GM19463 (cell line): ENCODE measurements at regions not wholly inside any gene's neighbourhood (a gene's known extent, or its start where the extent isn't known, plus 50 kb on each side); places are given as distances from the start of the nearest gene placed in this dataset.
"Not testable (repeated sequence)": the region's sequence is repeated elsewhere in the genome, so short reads cannot be mapped to it uniquely, and the experiment has no call there.

Experiments
- ATAC-seq: cut with Tn5 transposase; IDR thresholded peaks from one replicate; pipeline ENCODE4 v1.9.1; 2021; ENCODE audit warnings: mild to moderate bottlenecking, moderate library complexity; ENCODE audit not compliant: unreplicated experiment

DNA sequence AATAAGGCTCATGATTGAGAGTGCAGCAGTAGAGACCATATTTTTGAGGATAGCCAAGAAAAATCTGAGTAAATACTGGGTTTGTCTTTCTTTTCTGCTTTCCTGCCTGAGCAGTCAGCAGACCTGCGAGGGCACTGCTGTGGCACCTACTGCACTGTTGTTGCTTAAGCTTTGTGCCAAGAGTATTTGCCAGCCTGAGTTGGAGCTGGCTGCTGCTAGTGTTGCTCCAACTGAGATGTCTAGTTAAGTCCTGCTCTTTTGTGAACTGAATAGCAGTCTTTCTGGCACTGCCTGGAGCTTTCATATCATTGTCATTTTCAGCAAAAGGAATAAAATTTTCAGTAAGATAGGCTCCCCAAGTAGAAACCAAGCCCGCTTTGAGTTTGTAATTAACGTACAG lies 214.5 kb upstream of the P2RY1 start:
- ATAC-seq: no peak

DNA sequence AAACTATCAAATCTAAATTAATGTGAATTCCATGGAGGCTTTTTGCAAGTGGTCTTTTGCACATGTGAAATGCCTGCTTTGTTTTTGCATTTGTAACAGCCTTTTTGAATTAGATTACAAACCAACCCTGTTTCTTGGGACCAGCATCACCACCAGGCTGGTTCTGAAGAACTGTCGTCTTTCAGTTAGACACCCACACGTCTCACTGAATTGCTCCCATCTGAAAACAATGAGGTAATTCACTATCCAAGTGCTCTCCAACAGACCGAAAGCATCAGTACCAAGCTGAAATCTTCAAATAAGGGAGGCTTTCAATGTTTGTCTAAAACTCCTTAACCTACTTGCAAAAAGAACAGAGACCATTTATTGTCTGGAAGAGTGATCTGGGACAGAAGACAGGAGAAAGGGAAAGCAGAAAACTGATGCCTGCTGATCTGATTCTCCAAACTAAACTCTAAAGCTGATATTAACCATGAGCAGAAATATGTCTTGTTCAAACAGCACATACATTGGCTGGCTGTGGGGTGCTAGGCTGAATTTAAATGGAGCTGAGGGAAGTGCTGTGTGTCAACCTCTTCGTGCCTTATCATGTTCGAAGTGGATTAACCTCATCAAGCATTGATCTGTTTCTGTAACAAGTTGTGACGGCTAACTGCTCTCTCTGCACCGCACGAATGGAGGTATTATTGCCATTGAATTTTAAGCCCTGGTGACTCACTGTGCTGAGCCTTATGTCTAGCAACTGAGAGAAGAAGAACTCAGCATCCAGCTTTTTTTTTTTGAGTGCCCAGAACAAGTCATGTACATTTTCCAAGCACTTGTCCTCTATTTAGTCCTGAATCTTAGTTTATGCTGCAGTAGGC lies 213.7 kb upstream of the P2RY1 start:
- no peak for ATAC-seq

DNA sequence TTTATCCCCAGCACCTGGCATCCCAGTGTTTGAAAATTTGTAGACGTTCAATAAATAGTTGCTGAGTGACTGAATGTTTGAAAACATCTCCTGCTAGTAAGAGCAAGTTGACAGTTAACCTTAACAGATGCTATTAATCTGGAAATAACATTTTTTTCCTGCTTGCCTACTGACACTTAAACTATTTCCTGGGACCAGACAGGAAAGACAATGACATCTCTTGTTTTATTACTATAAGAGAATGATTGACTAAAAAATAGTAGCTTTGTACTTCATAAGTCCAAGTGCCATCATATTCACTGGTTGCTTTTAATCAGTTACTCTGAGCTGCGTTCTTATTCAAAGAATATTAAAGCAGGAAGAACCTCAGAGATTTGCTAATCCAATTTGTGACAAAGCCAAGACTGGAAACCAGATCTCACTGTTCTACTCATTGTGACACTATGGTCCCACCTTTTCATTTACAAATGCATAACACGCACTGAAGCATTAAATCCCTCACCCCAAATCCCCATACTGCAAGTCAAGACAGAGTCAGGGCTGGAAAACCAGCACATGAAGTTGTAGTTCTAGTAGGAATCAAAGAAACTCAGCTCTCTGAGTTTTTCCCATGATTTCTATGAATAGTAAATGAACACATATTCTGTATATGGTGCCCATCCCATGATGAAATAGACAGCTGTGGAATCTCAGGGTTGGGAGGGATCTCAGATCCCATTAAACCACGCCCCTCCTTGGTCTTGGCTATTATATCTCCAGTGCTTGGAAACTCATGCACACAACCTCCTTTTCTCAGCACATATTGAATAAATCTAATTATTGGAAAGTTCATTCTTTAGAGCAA lies 212.7 kb upstream of the P2RY1 start:
- ATAC-seq: no peak

DNA sequence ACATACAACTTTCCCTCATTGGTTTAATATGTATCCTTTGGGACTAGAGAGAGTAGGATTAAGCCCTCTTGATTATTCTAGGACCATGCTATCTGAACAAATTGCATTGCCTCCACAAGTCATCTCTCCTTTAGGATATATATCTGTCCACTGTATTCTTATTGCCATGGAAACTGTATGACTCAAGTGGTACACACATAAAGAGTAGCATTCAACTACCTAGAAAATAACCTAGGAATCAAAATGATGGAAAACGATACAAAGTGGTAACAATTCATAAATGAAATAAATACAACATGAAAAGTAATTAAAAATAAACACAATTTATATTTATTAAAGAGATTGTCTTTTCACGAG lies 212.1 kb upstream of the P2RY1 start:
- no peak for ATAC-seq

DNA sequence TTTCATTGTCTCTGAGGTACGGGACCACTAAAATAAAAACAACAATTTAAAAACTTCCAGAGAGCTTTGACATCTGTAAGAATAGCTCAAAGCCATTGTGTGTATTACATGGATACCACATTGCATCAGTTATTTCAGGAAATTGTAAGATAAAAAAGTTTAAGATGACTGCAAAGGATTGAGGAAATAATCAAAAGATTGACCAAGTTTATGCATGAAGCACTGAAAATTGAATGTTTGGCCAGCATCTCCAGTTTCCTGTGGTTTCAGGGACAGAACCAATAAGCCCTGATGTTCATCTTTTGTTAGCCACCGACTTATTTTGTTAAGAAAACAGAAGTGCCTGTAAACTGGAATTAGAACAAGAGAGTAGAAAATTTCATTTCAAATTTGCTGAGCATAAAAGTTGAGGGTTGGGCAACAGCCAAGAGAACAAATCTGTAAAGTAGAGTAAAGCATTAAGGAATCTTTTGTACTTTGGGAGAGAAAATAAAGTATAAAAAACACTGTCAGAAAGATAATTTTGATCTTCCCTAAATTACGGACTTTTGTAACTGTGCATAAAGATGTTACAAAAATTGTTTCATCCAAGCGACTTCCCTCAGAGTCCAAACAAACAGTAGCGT lies 211.5 kb upstream of the P2RY1 start:
- no peak for ATAC-seq

DNA sequence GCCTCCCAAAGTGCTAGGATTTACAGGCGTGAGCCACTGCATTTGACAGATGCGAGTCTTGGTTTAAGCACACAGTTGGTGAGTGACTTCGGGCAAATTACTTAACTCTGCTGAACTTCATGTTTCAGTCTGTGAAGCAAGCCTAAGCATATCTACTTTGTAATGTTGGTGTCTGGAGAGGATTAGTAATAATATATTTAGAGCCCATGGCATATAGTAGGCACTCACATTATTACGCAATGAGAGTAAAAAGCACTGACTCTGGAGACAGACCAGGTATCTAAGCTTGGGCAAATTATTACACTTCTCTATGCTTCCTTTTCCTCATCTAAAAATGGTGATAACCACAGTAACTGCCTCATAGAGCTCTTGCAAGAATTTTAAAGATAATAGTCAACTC lies 208.7 kb upstream of the P2RY1 start:
- no peak for ATAC-seq

DNA sequence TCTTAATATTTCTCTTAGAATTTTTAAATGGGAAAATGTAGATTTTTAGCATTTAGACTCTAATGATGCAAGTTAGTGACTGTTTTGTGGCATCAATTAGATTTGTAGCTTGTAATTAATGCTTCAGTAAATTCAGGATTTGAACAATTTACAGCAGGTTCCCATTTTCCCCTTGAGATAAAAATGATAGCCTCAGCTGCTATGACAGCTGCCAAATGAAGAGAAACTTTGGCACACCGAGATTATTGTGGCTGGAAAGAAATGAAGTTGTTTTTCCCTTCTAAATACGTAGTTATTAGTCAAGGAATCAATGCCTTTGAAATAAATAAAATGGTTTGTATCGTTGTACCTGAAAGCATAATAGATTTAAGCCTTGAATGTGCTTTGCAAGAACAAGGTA lies 206.4 kb upstream of the P2RY1 start:
- ATAC-seq: no peak

DNA sequence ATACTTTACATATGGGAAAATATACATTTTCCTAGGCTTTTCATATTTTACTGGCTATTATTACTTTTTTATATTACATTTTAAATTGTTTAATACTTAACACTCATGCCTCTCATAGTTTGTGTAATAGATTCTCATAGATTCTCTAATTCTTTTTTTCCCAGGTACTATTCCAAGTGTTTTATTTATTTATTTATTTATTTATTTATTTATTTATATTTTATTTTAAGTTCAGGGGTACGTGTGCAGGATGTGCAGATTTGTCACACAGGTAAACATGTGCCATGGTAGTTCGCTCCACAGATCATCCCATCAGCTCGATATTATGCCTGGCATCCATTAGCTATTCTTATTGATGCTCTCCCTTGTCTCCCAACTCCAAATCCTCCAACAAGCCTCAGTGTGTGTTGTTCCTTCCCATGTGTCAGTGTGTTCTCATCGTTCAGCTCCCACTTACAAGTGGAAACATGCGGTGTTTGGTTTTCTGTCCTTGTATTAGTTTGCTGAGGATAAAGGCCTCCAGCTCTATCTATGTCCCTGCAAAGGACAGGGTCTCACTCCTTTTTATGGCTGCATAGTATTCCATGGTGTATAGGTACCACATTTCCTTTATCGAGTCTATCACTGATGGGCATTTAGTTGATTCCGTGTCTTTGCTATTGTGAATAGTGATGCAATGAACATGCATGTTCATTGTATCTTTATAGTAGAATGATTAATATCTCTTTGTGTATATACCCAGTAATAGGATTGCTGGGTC lies 205.4 kb upstream of the P2RY1 start:
- no peak for ATAC-seq

DNA sequence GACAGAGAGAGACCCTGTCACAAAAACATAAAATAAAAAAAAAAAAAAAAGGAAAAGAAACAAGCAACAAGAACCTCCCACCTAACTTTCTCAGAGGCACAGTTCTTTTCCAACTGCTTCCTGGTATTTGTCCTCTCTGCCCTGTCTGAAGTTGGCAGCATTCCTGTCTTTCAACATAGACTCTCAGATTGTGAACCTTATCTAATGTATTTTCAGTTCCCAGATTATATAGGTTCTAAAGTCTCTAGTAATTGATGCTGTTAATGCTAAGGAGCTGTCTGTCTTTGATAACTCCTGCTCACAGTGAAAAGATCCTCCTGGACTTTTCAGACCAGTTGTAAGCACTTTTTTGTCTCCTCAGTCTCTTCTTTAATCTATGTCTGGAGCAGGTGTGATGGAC lies 199.5 kb upstream of the P2RY1 start:
- no peak for ATAC-seq

DNA sequence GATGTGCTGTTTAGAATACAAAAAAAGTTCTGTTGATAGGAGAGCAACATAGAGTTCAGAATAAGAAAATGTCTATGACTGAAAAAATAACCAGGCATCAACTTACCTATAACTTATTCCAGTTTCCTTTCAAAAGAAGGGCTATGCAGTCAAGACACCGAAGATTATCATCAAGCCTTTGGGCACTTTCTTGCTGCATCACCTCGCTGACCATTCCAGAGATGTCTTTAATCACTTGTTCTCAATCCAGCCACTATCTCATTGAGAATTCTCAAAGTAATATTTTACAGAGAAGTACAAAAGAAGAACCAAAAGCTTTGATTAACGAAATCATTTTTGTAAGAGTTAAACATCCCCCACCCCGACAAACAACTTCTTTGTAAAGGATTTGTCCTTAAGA lies 198.3 kb upstream of the P2RY1 start:
- ATAC-seq: no peak

DNA sequence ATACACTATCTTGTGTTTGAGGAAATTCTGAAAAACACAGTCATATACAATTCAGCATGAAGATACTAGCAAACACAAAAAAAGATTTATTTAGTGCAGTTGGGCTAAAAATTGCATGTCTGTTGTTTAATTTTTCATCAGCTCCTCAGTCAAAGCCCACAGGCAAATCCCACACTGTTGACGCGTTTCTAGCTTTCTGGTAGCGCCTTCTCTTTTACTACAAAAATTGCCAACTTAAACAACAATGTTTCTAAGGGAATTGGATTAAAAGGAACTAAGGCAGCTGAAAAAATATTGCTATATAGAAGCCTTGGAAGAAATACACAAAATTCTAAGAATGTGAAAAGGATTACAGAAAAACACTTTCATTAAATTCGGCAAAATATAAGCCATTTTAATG lies 196.7 kb upstream of the P2RY1 start:
- no peak for ATAC-seq

DNA sequence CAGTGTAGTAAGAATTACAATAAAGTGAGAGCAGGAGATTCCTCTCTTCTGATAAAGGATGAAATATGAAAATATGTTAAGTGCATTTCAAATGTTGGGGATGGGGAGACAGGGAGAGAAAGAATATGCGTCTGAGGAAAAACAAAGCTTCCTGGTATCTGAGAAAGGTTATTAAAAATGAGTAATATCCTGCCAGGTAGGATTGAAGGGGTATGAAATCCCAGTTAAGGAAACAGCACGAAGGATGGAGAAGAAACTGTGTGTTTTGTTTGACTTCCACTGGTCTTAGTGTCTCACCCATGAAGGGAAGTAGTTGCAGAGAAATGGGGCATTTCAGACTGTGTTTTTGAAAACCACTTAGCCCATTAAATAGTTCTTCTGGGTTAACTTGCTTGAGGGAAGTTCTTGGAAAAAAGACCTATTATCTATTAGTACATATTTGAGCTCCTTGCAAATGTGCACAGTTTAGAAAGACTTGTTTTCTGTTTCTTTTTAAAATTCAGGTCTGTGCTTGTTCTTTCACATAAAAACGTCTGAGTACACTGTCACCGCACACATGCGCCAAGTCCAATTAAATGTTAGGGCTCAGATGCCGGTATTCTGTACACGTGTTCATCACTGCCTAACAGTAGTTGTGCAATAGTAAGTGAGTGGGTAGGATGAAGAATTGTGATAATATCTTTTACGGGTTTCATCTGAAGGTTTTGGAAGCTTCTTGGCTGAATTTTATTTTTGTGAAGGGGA lies 196.1 kb upstream of the P2RY1 start:
- no peak for ATAC-seq

DNA sequence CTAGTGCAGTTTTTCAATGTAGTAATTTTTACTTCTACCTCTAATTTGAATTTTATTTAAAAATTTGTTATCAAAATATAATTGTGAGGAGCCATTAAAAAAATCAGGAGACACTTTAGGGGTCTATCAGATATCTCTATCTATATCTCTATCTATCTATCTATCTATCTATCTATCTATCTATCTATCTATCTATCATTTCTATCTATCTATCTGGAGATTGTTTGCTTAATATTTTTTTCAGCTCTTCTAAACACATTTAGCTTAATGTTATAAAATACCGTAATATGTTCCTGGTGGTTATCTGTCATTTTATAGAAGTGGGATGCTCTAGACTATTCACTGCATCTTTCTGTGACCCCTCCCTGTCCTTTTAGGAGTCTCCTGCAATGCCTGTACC lies 193.7 kb upstream of the P2RY1 start:
- no peak for ATAC-seq

DNA sequence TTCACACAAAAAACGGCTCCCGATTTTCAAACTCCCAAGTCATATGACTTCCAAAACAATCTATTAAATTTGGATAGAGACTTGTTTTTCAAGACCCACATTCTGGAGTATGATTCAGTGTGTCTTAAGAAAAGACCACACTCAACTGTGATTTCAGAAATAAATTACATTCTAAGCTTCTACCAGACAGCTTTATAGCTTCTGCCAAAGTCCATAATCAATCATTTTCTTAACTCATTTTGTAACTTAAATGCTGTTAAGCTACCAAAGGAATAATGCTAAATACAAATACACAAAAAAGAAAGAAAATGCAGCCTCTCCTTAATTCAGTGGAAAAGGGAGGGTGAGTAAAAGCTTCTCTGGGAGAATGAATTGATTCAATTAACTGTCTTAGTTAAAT lies 192.3 kb upstream of the P2RY1 start:
- ATAC-seq: no peak

DNA sequence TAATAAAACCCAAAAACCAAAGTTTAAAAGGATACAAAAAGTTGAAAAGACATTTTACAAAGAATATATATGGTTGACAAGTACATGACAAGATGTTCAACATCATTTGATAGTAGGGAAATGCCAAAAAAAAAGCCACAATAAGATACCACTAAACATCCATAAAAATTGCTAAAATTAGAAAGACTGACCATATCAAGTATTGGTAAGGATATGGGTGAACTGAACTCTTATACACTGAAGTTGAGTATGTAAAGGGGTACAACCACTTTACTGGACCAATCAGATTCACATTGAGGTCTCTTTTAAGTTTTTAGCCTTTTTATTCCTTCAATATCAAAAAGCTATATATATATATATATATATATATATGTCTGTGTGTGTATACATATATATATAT lies 190.5 kb upstream of the P2RY1 start:
- ATAC-seq: no peak

DNA sequence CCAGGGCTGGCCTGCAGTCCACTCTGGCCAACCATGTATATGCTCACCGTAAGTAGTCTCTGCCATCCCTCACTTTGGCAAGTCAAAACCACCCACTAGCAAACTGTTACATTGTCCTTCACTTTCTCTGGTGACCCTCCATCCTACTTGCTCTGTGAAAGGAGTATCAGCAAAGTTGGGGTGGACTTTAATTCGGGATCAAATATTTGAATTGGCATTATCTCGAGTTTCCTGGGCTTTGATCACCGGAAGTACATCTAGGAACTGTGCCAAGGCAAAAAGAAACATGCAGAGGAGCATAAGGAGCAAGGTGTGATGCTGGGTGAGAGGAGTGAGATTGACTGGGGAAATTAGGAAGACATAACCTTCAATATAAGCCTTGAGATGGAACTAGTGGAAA lies 188.9 kb upstream of the P2RY1 start:
- ATAC-seq: no peak

DNA sequence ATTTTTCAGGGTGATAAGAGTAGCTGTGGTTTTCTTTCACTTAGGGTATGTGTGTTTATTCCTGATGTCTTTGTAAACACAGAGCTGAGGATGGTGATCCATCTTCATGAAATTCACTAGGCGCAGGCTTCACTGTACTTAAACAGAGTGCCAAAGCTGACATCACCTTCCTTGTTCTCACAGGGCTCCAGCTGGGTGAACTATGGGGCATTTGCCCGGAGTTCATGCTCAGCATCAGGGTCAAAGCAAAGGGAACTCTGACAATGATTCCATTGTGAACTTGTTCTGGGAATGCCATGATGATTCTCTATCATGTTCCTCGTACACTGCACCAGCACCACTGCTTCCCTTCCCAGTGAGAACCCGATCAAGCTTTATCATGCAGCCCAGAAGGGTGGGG lies 184.8 kb upstream of the P2RY1 start:
- ATAC-seq: no peak

DNA sequence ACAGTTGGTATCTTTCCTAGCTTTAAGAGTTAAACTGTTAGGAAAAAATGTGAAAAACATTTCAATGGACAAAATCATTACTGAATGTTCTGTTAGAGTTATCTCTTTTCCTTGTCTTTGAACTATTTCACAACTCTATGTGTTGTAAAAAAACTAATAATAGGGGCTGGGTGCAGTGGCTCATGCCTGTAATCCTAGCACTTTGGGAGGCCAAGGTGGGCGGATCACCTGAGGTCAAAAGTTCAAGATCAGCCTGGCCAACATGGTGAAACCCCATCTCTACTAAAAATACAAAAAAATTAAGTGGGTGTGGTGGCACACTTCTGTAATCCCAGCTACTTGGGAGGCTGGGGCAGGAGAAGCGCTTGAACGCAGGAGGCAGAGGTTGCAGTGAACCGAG lies 184.0 kb upstream of the P2RY1 start:
- not testable (repeated sequence) for ATAC-seq

DNA sequence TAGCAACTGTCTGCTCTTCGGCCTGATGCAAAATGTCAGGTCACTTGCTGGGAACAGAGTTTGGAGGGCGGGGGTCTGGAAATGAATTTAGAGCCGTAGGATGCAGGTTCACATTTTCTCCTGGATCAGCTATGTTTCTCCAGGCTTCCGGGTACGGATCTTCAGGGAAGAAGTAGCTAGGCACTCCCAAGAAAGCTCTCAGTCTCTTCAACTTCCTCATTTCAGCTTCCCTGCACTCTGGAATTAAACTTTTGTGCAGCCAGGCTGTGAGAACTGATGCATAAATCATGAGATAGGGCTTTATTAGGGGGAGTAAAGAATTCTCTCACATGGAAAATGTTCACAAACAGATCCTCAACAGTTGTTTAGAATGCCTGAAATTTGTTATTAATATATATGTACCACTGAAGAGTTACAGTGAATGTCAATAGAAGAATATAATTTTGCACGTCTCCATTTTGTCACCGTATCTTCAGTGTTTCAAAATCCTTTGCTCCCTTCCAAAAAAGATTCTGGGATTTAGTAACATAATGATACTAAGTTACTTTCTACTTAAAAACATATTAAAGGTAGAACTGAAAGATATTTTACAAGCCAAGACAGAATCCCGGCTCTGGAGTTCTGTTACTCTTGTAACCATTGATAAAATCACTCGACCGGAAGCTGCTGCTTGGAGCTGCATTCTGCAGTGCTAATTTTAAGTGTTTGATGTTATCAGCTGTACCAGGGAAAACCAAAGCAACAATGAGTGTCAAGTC lies 178.5 kb upstream of the P2RY1 start:
- ATAC-seq: no peak

DNA sequence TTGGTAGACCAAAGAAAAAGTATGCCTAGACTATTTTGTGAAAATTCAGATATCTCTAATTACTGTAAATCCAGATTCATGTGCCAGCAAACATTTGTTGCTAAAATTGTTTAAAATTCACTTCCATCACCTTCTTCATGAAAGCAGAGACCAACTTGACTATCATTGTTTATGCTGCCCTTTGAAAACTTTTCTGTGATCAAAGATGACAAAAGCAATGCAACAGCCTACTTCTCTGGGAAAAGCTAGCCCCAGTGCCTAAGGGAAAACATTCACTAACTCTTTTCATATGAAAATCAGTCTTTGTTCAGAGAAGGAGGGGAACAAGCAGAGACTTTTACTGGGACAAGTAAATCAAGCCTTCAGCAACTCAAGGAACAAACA lies 178.0 kb upstream of the P2RY1 start:
- no peak for ATAC-seq
